ENCODE measurements at regions not wholly inside any gene's neighbourhood (a gene's known extent, or its start where the extent isn't known, plus 50 kb on each side); places are given as distances from the start of the nearest gene placed in this dataset.

- Mint-ChIP-seq H3K27me3 (peaks cover 2% of the 10 kb centered on the region), H3K4me3 (no peak overlapping the region), H3K36me3 (no peaks in the 10 kb centered on the region), H3K27ac (no peak overlapping the region), H3K9me3 (no peaks in the 10 kb centered on the region), H3K4me1 (peaks cover 16% of the 10 kb centered on the region)
- DNase-seq (ENCODE audit: low spot score in 2 of 2), result peak; percentile 13 to 40
- ATAC-seq (ENCODE audit: low read depth), result peak; percentile 23
These were observed 91.8 kb upstream of the NHSL1 start for GRCh38 chr6:138590796-138591709.

DNA sequence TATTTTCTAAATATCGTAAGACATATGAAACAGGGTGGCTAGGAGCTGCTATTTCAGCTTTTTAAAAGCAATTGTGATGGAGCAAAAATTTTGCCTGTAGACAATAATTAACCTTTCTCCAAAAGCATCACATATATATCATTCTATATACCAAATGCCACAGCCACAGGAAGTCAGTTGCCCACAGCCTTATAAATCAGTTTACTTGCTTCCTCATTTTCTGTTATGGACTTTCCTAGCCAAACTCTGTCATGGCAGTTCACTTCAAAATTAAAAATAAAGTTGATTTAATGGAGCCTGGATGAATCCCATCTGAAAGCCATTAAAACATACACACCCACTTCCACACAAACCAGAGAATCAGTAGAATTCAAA, 93.4 kb upstream of the NHSL1 start:
- peaks cover 16% of the 10 kb centered on the region for H3K4me1 Mint-ChIP-seq
- peak; percentile 84 for ATAC-seq (ENCODE audit: low read depth)
- H3K9me3 Mint-ChIP-seq, result no peaks in the 10 kb centered on the region
- DNase-seq (ENCODE audit: low spot score in 2 of 2), result no peak
- peak overlapping the region; percentile 21 for H3K27ac Mint-ChIP-seq
- no peaks in the 10 kb centered on the region for H3K36me3 Mint-ChIP-seq
- peaks cover 4% of the 10 kb centered on the region for H3K27me3 Mint-ChIP-seq
- peak overlapping the region; percentile 60 for H3K4me3 Mint-ChIP-seq

DNA sequence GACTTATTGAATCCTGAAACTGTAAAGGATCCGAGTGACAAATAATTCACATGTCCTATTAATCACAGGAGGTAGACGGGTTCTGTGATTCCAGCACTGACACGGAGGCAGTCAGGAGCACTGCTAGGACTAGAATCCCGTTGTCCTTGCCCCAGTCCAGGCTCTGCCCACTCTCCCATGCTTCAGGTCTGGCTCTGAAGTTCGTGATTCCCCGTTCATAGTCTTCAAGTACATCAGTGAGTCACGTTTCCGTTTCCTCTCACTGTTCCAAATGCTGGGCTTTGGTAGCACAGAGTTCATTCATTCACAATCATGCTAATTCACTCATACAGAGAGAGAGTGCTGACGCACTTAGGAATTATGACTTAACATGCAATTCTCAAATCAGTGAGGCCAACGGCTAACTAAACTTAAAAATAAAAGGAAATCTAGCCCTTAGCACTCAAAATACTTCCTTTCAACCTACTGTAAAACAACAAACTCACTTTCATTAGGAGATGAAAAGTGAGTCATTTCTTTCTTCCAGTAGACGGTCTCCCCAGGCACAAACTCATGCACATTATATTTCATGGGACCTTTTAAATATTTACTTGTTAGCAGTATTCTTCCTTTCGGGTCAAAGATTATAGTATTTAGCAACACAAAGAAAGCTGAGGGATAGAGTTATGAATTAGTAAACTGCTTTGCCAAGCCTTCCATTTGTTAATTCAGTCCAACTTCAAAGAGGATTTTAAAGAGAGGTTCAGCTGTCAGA, 94.0 kb upstream of the NHSL1 start:
- peak overlapping the region; percentile 21 for H3K27ac Mint-ChIP-seq
- peaks cover 4% of the 10 kb centered on the region for H3K27me3 Mint-ChIP-seq
- H3K9me3 Mint-ChIP-seq, result no peaks in the 10 kb centered on the region
- DNase-seq (ENCODE audit: low spot score in 2 of 2) (no peak), ATAC-seq (ENCODE audit: low read depth) (peak; percentile 61)
- no peaks in the 10 kb centered on the region for H3K36me3 Mint-ChIP-seq
- H3K4me3 Mint-ChIP-seq, result peak overlapping the region; percentile 60
- H3K4me1 Mint-ChIP-seq, result peaks cover 16% of the 10 kb centered on the region

DNA sequence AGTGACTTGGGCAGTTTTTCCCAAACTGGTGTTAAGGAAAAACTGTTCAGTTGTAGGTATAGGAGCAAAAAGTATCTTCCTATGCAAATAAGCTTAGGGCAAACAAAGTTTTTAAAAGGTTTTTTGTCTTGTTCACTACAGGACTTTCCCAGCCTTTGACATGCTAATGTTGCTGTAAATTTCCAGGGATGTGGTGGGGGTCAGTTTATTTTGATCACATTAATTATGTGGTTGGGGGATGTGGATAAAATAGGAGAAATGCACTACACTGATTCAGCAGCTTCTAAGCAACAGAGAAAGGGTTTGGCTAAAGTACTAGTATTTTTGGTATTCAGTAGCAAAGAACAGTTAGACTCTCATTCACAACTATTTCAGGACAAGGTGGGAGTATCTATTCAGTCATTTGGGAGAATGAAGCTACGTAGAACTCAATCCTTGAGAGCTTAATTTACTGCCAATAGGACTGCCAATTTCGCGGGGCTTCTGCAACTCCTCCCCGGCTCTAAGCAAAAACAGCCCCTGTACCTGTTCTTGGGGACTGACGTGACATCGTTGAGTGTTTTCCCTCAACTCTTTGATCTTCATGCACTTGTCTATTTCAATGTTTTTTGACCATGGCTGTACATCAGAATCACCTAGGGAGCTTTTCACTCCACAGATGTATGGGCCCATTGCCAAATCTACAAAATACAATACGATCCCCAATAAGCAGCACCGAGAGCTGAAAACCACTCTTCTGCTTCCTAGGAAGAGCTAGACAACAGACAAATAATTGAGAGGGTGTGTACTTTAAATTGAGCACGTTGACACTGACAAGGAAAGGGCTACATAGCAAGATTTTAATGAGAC, 94.8 kb upstream of the NHSL1 start:
- H3K9me3 Mint-ChIP-seq, result no peaks in the 10 kb centered on the region
- peaks cover 13% of the 10 kb centered on the region for H3K4me1 Mint-ChIP-seq
- H3K27me3 Mint-ChIP-seq, result peaks cover 2% of the 10 kb centered on the region
- ATAC-seq (ENCODE audit: low read depth) (no peak), DNase-seq (ENCODE audit: low spot score in 2 of 2) (no peak)
- H3K36me3 Mint-ChIP-seq, result no peaks in the 10 kb centered on the region
- no peak overlapping the region for H3K27ac Mint-ChIP-seq
- no peak overlapping the region for H3K4me3 Mint-ChIP-seq

DNA sequence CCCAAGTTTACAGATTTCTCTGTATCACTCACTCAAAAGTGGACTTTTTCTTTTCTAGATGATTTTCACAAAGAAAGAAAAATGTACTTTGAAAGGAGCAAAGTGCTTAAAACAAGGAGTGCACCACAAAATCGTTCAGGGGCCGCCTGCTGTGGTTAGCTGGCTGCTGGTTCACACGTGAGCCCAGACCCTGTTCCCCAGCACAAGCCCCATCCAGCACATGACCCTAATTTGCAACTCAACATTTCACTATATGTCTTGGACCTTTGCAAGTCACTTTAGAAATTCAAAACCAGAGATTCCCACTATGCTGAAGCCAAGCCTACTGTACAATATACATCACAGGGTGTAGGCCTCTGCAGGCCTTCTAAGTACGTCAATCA, 95.5 kb upstream of the NHSL1 start:
- Mint-ChIP-seq H3K36me3 (no peaks in the 10 kb centered on the region), H3K9me3 (no peaks in the 10 kb centered on the region), H3K27me3 (peaks cover 4% of the 10 kb centered on the region), H3K4me3 (no peak overlapping the region), H3K27ac (no peak overlapping the region), H3K4me1 (peaks cover 13% of the 10 kb centered on the region)
- no peak for DNase-seq (ENCODE audit: low spot score in 2 of 2)
- ATAC-seq (ENCODE audit: low read depth), result no peak

GRCh38 chr6:138596126-138596525, 96.8 kb upstream of the NHSL1 start:
- Mint-ChIP-seq H3K4me1 (peaks cover 10% of the 10 kb centered on the region), H3K9me3 (no peaks in the 10 kb centered on the region), H3K27me3 (peaks cover 4% of the 10 kb centered on the region), H3K4me3 (no peak overlapping the region), H3K36me3 (no peaks in the 10 kb centered on the region), H3K27ac (no peak overlapping the region)
- ATAC-seq (ENCODE audit: low read depth) (no peak), DNase-seq (ENCODE audit: low spot score in 2 of 2) (no peak)

DNA sequence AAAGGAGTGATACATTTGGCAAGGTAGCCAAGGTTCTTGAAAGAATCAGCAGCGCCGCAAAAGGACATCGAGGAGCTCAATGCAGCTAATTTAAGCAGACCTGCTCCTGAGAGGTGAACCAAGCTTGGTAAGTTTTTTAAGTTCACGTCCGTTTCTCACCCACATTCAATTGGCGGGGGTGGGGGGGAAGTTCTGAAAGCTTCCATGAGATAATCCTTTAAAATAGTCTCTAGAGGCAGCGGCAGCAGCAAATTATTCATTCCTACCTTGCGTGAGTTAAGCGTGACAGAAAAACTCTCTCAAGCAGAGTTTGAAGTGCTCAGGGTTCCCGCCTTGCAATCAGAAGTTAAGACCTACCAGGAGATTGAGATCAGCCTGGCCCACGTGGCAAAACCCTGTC, 97.3 kb upstream of the NHSL1 start:
- ATAC-seq (ENCODE audit: low read depth), result no peak
- Mint-ChIP-seq H3K27me3 (peaks cover 4% of the 10 kb centered on the region), H3K9me3 (no peaks in the 10 kb centered on the region), H3K4me1 (peaks cover 10% of the 10 kb centered on the region), H3K36me3 (no peaks in the 10 kb centered on the region), H3K27ac (no peak overlapping the region), H3K4me3 (no peak overlapping the region)
- no peak for DNase-seq (ENCODE audit: low spot score in 2 of 2)

DNA sequence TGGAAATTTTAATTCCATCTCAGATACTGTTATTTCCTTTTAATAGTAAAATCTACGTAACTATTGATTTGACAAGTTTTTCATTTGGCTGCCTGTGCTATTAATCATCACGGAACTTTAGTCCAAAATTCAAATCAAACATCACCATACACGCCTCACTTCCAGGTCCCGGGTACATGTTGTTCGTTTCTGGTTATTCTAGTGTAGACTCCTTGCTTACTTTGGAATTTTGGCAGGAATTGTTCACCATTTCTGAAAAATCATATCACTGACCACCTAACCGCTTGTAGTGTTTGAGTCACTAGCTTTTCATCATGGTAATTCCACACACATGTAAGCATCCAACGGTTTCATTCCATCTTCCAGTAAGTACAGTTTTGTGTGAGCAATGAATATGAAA, 98.0 kb upstream of the NHSL1 start:
- Mint-ChIP-seq H3K4me3 (no peak overlapping the region), H3K9me3 (no peaks in the 10 kb centered on the region), H3K4me1 (peaks cover 10% of the 10 kb centered on the region), H3K27ac (no peak overlapping the region), H3K27me3 (peaks cover 4% of the 10 kb centered on the region), H3K36me3 (no peaks in the 10 kb centered on the region)
- DNase-seq (ENCODE audit: low spot score in 2 of 2) (no peak), ATAC-seq (ENCODE audit: low read depth) (no peak)

- no peak for ATAC-seq (ENCODE audit: low read depth)
- Mint-ChIP-seq H3K36me3 (no peaks in the 10 kb centered on the region), H3K4me3 (no peak overlapping the region), H3K9me3 (no peaks in the 10 kb centered on the region), H3K4me1 (no peaks in the 10 kb centered on the region), H3K27ac (no peak overlapping the region), H3K27me3 (peaks cover 4% of the 10 kb centered on the region)
- DNase-seq (ENCODE audit: low spot score in 2 of 2), result no peak
These were observed 99.4 kb upstream of the NHSL1 start for GRCh38 chr6:138598562-138599173.

DNA sequence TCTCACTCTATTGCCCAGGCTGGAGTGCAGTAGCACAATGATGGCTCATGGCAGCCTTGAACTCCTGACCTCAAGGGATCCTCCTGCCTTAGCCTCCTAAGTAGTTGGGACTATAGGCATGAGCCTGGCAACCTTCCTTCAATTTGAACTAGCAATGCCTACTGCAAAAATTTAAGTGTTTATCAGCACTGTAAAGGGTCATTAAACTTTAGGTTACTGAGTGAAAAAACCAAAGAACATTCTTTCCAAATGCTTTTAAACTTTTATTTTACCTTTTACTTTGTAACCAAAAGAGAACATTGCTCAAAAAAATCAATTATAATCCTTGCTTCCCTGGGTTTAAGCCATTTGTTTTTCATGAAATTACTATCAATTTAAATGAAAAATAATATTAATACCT, 101.0 kb upstream of the NHSL1 start:
- ATAC-seq (ENCODE audit: low read depth) (no peak), DNase-seq (ENCODE audit: low spot score in 2 of 2) (no peak)
- H3K4me3 Mint-ChIP-seq, result no peak overlapping the region
- no peaks in the 10 kb centered on the region for H3K9me3 Mint-ChIP-seq
- H3K36me3 Mint-ChIP-seq, result no peaks in the 10 kb centered on the region
- no peaks in the 10 kb centered on the region for H3K4me1 Mint-ChIP-seq
- H3K27me3 Mint-ChIP-seq, result peaks cover 5% of the 10 kb centered on the region
- H3K27ac Mint-ChIP-seq, result no peak overlapping the region

- DNase-seq (ENCODE audit: low spot score in 2 of 2), result no peak
These were observed 101.4 kb upstream of the NHSL1 start for GRCh38 chr6:138600726-138601125.

GRCh38 chr6:138601128-138601527, 101.8 kb upstream of the NHSL1 start:
- Mint-ChIP-seq H3K9me3 (no peaks in the 10 kb centered on the region), H3K27ac (no peak overlapping the region), H3K4me3 (no peak overlapping the region), H3K27me3 (peaks cover 5% of the 10 kb centered on the region), H3K4me1 (no peaks in the 10 kb centered on the region), H3K36me3 (no peaks in the 10 kb centered on the region)
- DNase-seq (ENCODE audit: low spot score in 2 of 2) (no peak), ATAC-seq (ENCODE audit: low read depth) (no peak)

More at GRCh38 chr6:138600726-138601125, 101.4 kb upstream of the NHSL1 start:
- H3K36me3 Mint-ChIP-seq, result no peaks in the 10 kb centered on the region
- no peak overlapping the region for H3K27ac Mint-ChIP-seq
- no peaks in the 10 kb centered on the region for H3K9me3 Mint-ChIP-seq
- no peaks in the 10 kb centered on the region for H3K4me1 Mint-ChIP-seq
- no peak overlapping the region for H3K4me3 Mint-ChIP-seq
- H3K27me3 Mint-ChIP-seq, result peaks cover 5% of the 10 kb centered on the region
- ATAC-seq (ENCODE audit: low read depth), result no peak

GRCh38 chr6:138605958-138606357, 106.7 kb upstream of the NHSL1 start:
- H3K4me3 Mint-ChIP-seq, result no peak overlapping the region
- DNase-seq (ENCODE audit: low spot score in 2 of 2) (no peak), ATAC-seq (ENCODE audit: low read depth) (no peak)
- no peaks in the 10 kb centered on the region for H3K36me3 Mint-ChIP-seq
- H3K9me3 Mint-ChIP-seq, result no peaks in the 10 kb centered on the region
- peaks cover 6% of the 10 kb centered on the region for H3K27me3 Mint-ChIP-seq
- no peaks in the 10 kb centered on the region for H3K4me1 Mint-ChIP-seq
- no peak overlapping the region for H3K27ac Mint-ChIP-seq

All from memory B cell (primary cell).